ENCODE measurements at regions not wholly inside any gene's neighbourhood (a gene's known extent, or its start where the extent isn't known, plus 50 kb on each side); places are given as distances from the start of the nearest gene placed in this dataset.
"Not testable (repeated sequence)": the region's sequence is repeated elsewhere in the genome, so short reads cannot be mapped to it uniquely, and the experiment has no call there.

- DNase-seq: not testable (repeated sequence)
Measured at GRCh38 chr14:28401705-28402104, 364.9 kb upstream of the FOXG1 start.

DNA sequence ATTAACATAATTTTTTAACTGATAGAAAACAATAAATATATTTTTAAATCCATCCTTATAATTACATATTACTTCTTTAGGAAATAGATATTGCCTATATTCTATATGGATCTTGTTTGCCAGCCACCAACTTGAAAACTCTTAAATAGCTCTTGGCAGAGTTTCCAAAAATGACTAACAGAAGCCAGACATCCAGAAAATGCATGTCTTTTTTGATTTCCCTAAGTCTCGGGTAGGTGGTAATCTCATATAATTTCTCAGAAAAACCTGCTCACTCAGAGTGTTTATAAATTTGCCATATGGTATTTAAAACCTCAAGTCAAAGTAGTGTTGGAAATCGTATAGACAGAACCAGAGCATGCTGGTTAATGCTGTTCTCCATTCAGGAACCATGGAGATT is 360.4 kb upstream of the FOXG1 start:
- DNase-seq: no peak

- no peak for DNase-seq
Measured at GRCh38 chr14:28407031-28407825, 359.4 kb upstream of the FOXG1 start.

DNA sequence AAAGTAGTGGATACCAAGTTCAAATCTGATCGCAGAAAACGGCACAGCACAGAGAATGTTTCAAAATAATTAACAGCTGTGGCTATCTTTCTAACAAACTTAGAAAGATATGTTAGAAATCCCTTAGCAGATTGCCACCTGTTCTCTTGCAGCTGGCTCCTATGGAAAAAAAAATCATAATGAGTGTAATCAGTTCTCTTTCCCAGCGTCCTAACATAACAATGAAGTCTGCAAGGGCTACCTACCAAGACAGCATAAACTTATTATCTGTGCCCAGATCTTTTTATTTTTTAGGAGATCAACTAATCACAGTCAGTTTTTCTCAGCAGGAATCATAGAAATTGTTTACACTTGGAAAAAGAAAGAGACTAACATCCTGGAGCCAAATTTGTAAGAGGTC is 358.6 kb upstream of the FOXG1 start:
- DNase-seq: no peak

- DNase-seq: no peak
Measured at GRCh38 chr14:28412077-28412476, 354.5 kb upstream of the FOXG1 start.

- DNase-seq: no peak
Measured at GRCh38 chr14:28426960-28427359, 339.6 kb upstream of the FOXG1 start.

- no peak for DNase-seq
Measured at GRCh38 chr14:28436821-28437220, 329.8 kb upstream of the FOXG1 start.

- no peak for DNase-seq
Measured at GRCh38 chr14:28461389-28461788, 305.2 kb upstream of the FOXG1 start.

DNA sequence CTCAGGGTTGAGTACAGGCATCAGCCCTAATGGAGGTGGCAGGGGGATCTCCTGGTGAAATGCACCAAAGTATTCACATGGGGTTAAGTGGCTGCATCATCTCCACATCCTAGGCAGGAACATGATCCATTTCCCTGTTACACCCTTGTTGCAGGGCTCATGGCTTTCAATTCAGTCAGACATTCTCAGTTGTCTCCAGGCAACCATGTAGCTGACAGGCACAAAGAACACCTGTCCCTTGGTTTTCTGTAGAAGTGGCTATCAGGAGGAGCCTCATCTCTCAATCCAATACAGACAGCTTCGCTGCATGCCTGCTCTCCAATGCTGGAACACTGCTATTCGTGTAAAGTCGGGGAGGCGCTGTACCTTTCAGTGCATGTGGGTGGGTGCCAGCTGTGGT is 299.0 kb upstream of the FOXG1 start:
- no peak for DNase-seq

- DNase-seq: no peak
Measured at GRCh38 chr14:28468191-28469151, 298.1 kb upstream of the FOXG1 start.

GRCh38 chr14:28482251-28483040 is 284.1 kb upstream of the FOXG1 start:
- DNase-seq: no peak

DNA sequence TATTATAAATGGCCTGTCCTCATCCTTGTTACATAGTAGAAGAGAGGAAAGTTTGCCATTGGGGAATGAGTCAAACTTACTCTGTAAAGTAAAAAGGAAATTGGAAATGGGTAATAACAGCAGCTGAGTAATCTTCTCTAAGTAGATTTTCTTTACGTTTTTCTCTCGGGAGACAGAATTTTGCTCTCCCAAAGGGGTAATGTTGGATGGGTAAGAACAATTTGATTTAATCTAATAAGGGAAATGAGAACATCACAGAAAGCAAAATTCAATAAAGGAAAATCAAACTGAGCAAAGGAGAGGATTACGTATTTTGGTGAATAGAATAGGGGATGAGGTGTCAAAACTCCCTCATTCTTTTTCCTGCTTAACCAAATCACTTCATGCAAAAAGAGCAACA is 283.1 kb upstream of the FOXG1 start:
- DNase-seq: no peak

DNA sequence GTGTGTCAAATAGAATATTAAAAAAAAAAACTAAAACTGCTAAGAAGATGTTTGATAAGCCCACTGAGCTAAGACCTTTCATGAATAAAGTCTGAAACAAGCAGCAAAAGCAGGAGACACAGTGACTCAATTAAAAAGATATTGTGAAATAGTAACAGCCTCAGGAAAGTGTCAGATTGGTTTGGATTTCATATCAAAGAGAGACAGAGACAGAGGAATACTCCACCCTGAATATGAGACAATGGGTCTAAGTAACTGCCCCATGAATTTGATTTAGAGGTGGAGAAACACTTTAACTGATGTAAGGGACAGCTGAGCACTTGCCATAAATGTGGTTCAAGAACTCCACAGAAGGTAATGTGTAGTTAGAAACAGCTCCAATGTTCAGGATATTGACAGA is 277.9 kb upstream of the FOXG1 start:
- DNase-seq: no peak

DNA sequence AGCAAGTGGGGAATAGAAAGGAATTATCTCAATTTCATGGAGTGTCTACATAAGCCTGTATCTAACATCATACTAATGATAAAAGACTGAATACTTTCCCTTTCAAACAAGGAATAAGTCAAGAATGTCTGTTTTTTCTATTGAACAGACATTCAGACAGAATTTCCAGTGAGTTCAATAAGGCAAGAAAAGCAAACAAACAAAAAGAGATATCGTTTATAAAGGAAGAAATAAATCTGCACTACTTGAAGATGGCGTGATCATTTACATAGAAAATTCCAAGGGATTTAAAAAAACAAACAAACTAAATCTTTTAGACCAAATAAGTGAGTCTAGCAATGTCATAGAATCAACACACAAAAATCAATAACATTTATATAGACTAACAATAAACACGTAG is 273.1 kb upstream of the FOXG1 start:
- DNase-seq: no peak

GRCh38 chr14:28494196-28494595 is 272.4 kb upstream of the FOXG1 start:
- no peak for DNase-seq

DNA sequence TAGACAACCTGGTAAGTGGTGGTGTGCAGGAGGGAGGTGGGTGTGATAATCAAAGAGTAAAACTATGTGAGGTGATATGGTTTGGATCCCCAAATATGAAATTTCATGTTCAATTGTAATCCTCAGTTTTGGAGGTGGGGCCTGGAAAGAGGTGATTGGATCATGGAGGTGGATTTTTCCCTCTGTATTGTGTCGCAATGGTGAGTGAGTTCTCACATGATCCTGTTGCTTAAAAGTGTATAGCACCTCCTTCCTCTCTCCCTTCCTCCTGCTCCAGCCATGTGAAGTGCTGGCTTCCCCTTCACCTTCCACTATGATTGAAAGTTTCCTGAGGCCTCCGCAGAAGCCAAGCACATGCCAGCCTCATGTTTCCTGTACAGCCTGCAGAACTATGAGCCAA is 270.2 kb upstream of the FOXG1 start:
- DNase-seq: no peak

DNA sequence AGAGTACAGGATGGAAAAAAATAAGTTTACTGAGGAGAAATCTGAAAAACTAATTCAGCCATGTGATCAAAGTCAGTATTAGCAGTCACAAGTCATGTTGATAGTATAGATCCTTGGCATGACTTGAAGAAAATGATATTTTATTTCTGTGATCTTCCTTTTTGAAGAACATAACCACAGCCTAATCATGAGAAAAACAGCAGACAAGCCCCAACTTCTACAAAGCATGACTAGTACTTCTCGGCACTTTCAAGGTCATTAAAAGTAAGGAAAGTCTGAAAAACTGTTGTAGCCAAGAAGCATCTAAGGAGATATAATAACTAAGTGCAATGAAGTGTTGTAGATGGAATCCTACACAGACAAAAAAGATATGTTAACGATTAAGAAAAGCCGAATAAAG is 264.1 kb upstream of the FOXG1 start:
- no peak for DNase-seq

GRCh38 chr14:28515571-28515970 is 251.0 kb upstream of the FOXG1 start:
- no peak for DNase-seq

DNA sequence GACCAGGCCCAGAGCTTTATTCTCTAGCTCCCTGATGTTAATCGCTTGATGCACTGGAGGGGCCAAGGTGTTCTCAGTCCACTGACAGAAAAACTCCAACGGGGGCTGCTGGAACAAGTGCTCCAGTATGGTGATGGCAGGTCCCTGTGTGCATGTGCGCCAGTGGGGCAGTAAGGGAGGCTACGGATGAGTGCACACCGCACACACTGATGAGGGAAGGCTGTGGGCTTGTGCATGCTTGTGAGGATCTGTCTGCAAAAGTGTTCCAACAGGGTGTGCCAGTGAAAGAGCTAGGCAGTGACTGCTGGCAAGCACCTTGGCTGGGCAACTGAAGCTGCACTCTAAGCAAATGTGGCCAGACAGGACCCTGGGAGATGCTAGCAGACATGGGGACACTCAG is 229.7 kb upstream of the FOXG1 start:
- no peak for DNase-seq

DNA sequence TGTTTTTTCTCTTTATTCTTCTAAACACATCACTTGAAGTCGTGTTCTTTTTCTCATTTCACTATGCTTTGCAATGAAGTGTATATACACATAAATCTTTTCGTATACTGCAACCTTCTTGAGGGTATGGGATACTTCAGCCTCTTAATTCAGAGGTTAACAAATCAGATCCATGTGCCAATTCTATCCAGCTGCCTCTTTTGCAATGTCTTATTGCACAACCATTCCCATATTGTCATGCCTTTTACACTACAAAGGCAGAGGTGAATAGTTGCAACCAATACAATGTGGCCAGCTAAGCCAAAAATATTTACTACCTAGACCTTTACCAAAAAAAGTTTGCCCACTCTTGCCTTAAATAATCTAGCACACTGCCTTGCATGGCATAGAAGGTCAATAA is 224.5 kb upstream of the FOXG1 start:
- no peak for DNase-seq

- no peak for DNase-seq
Measured at GRCh38 chr14:28565345-28565744, 201.2 kb upstream of the FOXG1 start.

- DNase-seq: no peak
Measured at GRCh38 chr14:28570391-28570790, 196.2 kb upstream of the FOXG1 start.

GRCh38 chr14:28571636-28572035 is 195.0 kb upstream of the FOXG1 start:
- no peak for DNase-seq
